Astrocyte (in vitro differentiated cells and primary cell): ENCODE measurements at regions not wholly inside any gene's neighbourhood (a gene's known extent, or its start where the extent isn't known, plus 50 kb on each side); places are given as distances from the start of the nearest gene placed in this dataset.

Source experiments
- CTCF ChIP-seq: IDR thresholded peaks from 2 replicates; pipeline ENCODE4 v1.5.1; 2011; ENCODE audit warnings: low read depth, mild to moderate bottlenecking, inconsistent platforms, low read length, moderate library complexity; ENCODE audit not compliant: insufficient read depth
- EZH2 ChIP-seq: IDR thresholded peaks from 2 replicates; pipeline ENCODE4 v1.6.1; 2012; ENCODE audit warnings: mild to moderate bottlenecking, low read length, inconsistent platforms; ENCODE audit not compliant: insufficient read depth

- no peak for TF ChIP-seq CTCF
- TF ChIP-seq EZH2 = no peak
These were observed 321.6 kb upstream of the TENM4 start for GRCh38 chr11:79762279-79762921.
